NCI-H2227 (cell line): ENCODE measurements at regions not wholly inside any gene's neighbourhood (a gene's known extent, or its start where the extent isn't known, plus 50 kb on each side); places are given as distances from the start of the nearest gene placed in this dataset.

Experiments
- DNase-seq: peaks from one replicate; lab custom pipeline; 2025; ENCODE audit not compliant: unreplicated experiment; lab: John Stamatoyannopoulos, UW

DNA sequence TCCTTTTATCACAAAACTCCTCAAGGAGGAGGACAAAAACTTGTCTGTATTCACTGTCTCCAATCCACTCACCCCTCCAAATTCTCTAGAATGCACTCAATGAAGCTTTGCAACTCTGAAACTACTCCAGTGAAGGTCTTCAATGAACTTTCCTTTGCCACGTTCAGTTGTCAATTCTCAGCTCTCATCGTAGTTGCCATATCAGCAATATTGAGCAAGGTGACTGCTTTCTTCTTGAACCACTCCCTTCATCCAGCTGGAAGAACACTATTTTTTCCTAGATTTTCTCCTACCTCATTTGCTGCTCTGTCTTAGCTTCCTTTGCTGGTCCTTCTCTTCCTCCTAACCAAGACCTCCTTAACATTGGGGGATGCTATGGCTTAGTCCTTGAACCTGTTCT lies 191.8 kb downstream of the KDR start:
- no peak for DNase-seq

GRCh38 chr4:54930226-54930625 lies 195.2 kb downstream of the KDR start:
- DNase-seq: no peak

DNA sequence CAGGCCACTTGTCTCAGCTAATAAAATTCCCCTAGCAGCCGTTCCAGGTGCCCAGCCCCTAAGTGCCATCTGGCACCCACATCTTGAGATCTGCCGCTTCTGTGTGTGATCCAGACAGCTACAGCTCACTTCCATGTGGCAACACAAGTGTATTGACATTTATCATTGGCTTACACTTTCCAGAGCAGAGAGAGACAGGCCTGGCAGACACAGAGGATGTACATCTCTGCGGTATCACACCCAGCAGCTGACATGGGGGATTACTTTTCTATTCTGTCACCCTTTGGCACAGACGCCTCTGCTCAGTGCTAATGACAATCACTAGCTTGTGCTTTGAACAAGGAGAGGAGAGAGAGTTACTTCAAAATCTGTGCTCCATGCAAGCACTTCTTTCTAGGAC lies 195.9 kb downstream of the KDR start:
- no peak for DNase-seq

DNA sequence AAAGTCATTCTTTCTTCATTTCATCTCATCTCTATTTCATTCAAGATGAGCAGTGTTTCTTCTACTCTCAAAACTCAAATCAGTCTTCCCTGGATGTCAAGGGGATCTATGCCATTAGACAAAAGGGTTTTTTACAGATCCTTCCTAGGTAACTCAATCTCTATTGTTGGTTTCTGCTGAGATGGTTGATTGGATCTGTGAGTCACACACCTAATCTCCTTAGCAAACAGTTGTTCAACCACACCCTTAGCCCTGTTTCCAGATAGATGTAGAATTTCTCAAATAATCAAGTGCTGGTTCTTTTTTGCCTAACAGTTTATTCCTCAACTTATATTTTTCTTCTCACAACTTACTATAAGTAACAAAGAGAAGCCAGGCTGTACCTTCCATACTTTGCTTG lies 200.5 kb downstream of the KDR start:
- DNase-seq: no peak

GRCh38 chr4:54915276-54915675 lies 210.1 kb downstream of the KDR start:
- no peak for DNase-seq

DNA sequence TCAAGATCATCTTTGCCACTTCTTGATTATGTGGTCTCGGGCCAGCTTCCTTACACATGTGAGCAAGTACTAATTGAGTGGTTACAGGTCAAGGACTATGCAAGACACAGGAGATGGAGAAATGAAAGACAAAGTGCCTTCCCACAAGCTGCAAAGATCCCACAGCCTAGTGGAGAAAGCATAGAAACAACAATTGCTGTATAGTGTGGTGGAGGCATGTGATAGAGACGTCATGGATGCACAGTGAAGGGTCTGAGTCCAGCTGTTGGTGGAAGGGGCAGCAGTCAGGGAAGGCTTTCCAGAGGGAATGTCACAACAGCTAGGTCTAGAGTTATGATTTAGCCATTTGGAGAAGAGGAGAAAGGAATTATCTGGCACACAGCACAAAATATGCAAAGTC lies 210.6 kb downstream of the KDR start:
- no peak for DNase-seq

DNA sequence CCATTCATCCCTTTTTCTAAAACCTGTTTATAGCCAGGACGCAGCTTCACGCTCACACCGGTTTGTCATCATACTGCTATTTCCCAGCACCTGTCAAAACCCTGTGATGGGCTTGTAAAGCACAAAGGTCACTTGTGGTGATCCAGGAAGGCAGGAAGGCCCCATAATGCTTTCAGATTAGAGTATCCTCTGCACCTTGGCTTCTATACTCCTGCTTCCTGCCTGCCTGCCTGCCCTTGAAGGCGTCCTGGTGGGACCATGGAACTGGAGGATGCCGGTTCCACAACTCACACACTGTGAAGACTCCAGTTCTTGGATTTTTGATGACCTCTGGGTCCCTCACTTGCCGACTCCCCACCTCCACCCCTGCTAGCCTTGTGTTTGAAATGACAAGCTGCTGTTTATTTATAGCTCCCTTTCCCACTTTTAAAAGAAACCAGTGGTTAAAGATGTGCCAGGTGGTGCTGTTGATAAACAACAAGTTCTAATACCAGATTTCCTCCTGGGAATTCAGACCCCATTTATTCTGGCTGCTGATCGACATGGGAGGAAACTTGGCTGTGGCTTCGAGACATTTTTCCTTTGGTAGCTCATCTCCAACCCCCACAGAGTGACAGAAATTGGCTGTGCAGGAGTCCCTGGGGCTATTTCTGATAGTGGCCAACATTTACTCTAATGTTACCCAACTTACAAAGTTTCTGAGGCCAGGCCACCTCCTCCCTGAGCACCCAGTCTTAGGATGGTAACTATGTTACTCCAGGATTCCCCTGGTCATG lies 211.5 kb downstream of the KDR start:
- DNase-seq: no peak

DNA sequence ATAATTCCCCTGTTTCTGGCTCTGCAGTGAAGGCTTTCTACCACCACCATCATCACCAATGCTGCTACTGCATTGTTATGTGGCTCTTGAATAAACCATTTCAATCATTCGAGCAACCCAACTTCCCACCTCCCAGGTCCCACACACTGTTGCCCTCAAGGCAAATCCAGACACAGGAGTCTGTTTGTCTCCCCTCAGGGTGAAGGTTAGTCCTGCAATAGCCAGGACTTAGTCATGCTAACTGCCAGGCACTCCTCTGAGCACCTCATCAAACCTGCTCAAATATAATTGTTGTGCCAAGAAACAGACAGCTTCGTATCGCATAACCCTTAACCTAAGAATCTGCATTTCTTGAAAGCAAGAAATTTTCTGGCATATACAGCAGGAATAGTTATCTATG lies 213.2 kb downstream of the KDR start:
- DNase-seq: no peak

- no peak for DNase-seq
Measured at GRCh38 chr4:54909961-54910360, 215.4 kb downstream of the KDR start.

GRCh38 chr4:54908763-54909162 lies 216.6 kb downstream of the KDR start:
- no peak for DNase-seq

- DNase-seq: no peak
Measured at GRCh38 chr4:54904953-54905352, 220.4 kb downstream of the KDR start.

- no peak for DNase-seq
Measured at GRCh38 chr4:54902976-54903375, 222.4 kb downstream of the KDR start.

DNA sequence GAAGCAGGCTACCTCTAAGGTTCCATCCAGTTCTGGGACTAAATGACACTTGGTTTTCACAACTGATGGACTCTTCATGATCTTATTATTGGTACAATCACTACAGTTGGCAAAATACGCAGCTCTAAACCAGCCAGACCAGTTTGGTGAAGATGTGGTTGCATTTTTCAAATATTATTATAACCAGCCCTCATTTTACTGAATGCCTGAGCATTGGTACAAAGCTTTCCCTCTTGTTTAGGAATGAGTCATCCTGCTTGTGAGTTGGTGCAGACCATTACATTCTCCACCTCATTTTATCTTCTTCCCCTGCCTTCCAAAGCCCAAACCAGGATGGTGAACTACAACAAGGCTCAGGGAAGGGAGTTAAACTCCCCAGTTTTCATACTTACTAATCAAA lies 223.1 kb downstream of the KDR start:
- DNase-seq: no peak

- no peak for DNase-seq
Measured at GRCh38 chr4:54901202-54901601, 224.2 kb downstream of the KDR start.

GRCh38 chr4:54898656-54899340 lies 226.6 kb downstream of the KDR start:
- no peak for DNase-seq

DNA sequence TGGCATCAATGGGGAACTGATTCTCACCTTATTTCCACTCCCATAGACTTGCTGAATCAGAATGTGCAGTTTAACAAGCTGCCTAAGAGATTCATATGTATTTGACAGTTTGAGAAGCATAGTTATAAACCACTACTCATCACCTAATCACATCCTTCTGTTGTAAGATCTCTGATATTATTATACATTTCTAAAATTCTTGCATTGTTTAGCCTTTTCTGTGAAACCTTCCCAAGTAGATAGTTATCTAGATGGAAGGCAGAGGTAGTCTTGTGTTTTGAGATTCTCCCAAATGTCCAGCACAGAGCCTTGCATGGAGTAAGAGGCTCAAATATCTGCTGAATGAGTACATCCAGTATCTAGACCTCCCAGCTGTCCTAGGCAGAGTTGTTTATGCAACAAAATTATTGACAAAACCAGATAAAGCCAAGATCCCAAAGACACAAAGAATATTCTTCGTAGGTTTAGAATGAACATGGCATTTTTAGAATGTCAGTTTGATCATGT lies 227.3 kb downstream of the KDR start:
- DNase-seq: no peak

GRCh38 chr4:54897590-54897989 lies 227.8 kb downstream of the KDR start:
- no peak for DNase-seq

DNA sequence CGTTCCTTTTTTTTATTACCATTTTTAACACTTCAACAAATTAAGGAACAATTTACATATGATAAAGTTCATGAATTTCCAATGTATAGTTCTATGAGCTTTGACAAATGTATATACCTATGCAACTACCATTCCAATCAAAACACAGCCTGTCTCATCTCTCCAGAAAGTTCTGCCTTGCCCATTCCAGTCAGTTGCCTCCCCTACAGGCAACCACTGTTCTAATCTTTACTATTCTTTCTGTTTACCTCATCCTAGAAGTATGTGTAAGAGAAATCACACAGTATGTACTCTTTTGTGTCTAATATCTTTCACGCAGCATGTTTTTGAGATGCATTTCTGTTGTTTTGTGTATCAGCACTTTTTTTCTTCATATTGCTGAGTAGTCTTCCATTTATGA lies 224.9 kb downstream of the KIT start:
- DNase-seq: no peak

GRCh38 chr4:54879576-54879975 lies 221.8 kb downstream of the KIT start:
- no peak for DNase-seq

DNA sequence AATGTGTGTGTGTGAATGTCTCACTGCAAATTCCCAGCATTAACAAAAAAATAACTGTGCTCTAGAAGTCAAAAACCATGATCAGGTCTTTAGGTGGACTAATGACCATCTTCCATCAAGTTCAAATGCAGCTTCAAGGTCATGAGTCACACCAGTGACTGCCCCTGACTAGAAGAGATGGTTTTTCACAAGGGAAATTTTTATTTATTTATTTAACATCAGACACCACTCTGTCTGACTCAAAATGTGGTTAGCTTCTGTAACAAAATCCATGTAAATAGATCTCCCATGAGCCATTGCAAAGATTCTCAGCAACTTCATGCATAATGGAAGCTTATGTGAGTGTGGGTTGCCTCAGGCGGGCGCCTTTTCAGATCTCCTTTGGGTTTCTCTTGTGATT lies 219.2 kb downstream of the KIT start:
- no peak for DNase-seq

DNA sequence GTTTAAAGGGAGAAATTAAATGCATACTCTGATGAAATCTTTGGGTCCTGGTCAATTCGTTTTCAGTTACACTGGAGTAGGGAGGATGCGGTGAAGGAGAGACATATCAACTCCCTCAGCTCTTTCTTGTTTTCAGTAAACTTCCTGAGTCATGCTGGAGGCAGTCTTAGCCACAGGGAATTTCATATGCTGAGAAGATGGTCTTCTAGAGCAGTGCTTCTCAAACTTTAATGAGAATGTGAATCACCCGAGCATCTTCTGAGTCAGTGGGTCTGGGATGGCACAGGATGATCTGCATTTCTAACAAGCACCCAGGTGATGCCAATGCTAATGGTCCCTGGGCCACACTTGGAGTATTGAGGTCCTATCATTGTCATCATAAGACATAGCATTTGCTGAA lies 214.5 kb downstream of the KIT start:
- DNase-seq: no peak

- DNase-seq: no peak
Measured at GRCh38 chr4:54863571-54864255, 206.0 kb downstream of the KIT start.
